ENCODE measurements at regions not wholly inside any gene's neighbourhood (a gene's known extent, or its start where the extent isn't known, plus 50 kb on each side); places are given as distances from the start of the nearest gene placed in this dataset.

DNA sequence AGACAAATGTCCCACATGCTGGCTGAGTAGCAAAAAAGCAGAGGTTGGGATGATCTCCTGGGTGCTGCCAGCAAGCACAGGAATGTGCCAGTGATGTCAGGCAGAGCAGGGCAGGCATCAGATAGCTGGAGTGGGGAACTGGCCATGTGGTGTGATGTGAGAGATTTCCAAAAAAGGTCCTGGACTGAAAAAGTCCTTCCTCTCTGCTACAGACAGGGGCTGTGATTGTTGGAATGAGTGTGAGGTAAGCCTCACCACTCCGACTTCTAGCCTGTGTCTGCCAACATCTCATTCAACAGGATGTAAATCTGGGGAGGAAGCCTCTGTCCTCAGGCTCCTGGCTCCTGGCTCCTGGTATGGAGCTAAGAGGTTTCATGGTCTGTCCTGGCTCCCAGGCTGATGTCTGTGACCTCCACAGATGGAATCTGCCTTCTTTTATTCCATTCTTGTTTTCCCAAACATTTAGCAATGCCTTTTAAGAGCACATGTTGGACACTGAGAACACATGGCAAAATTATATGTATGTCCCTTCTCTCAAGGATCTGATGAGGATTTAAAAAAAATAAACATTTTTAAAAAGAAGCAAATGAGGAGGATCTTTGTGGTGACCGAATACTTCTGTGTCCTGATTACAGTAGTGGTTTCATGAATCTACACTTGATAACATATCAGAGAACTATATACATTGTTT, 50.1 kb upstream of the STK38L start:
- TF ChIP-seq EP300 (IDR thresholded peaks at IDR 0.05; ENCODE audit: low read depth) (peak; percentile 74), POLR2A (IDR thresholded peaks at IDR 0.05) (no peak), POLR2AphosphoS5 (IDR thresholded peaks at IDR 0.05) (peak; percentile 63 to 82 (median 66))
- TF ChIP-seq, protein P1, sequence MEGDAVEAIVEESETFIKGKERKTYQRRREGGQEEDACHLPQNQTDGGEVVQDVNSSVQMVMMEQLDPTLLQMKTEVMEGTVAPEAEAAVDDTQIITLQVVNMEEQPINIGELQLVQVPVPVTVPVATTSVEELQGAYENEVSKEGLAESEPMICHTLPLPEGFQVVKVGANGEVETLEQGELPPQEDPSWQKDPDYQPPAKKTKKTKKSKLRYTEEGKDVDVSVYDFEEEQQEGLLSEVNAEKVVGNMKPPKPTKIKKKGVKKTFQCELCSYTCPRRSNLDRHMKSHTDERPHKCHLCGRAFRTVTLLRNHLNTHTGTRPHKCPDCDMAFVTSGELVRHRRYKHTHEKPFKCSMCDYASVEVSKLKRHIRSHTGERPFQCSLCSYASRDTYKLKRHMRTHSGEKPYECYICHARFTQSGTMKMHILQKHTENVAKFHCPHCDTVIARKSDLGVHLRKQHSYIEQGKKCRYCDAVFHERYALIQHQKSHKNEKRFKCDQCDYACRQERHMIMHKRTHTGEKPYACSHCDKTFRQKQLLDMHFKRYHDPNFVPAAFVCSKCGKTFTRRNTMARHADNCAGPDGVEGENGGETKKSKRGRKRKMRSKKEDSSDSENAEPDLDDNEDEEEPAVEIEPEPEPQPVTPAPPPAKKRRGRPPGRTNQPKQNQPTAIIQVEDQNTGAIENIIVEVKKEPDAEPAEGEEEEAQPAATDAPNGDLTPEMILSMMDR (IDR thresholded peaks at IDR 0.05): no peak

Data from transverse colon (tissue), 4 donors.